Medulla oblongata (tissue), 1 donor: ENCODE measurements at regions not wholly inside any gene's neighbourhood (a gene's known extent, or its start where the extent isn't known, plus 50 kb on each side); places are given as distances from the start of the nearest gene placed in this dataset.
"Not testable (repeated sequence)": the region's sequence is repeated elsewhere in the genome, so short reads cannot be mapped to it uniquely, and the experiment has no call there.

Source experiments
- DNase-seq: peaks from one replicate; pipeline ENCODE4 v3.0.0-alpha.2; 2015; ENCODE audit errors: extremely low spot score

GRCh38 chr15:62407962-62408361, 242.9 kb upstream of the C2CD4B start:
- DNase-seq: no peak

GRCh38 chr15:62409466-62409865, 244.4 kb upstream of the C2CD4B start:
- DNase-seq: no peak

DNA sequence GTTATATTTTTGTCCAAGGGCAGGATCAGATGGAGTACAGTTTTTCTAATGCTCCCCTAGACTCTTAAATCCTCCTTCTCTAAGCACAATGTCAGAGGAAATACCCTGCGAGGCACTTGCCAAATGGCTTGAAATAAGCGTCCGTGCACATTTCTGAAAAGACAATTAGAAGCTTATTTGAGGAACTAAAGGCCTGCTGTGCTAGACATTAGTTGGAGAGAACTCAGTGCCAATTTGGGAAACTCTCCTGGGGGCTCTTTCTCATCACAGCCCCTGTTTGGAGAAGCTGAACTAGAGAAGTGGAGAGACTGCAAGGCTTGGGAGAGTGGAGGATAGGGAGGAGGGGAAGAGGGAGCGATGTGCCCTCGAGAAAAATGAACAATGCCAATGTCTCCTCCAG, 247.6 kb upstream of the C2CD4B start:
- DNase-seq: peak; percentile 28

- DNase-seq: no peak
Observed at GRCh38 chr15:62413153-62413552, 248.1 kb upstream of the C2CD4B start.

DNA sequence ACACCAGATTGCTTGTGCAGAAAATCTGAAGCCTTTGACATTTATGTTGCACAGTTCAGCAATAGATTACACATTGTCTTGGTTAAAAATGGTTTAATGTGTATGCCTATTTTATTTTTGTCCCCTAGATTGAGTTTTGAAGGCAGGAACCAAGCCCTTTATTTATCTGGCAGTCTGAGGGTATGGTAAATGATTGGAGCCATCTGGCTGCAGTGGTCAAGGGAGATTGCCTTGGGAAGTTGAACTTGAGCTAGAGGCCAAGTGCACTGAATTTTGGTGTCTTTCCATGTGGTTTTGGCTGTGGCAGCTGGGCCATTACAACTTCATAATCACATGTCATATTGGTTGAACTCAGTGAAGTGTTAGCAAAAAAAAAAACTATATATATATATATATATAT, 248.7 kb upstream of the C2CD4B start:
- no peak for DNase-seq

DNA sequence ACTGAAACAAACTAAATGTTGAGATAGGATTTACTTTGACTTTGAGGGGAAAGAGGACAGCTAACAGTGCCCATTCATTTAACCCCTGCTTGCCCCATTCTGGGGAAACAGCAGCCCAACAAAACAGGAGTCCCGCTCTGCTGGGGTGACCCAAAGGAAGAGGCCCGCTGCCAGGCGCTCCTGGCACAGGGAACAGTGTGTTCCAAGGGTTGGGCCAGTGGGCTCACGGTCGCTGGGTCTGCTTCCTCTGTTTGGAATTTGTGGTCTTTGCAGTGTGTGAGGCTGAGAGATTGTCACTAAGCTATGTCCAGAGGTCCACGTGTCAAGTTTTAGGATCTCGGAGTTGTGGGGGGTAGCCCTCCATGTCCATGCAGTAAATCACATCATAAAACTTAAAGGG, 250.4 kb upstream of the C2CD4B start:
- no peak for DNase-seq

DNA sequence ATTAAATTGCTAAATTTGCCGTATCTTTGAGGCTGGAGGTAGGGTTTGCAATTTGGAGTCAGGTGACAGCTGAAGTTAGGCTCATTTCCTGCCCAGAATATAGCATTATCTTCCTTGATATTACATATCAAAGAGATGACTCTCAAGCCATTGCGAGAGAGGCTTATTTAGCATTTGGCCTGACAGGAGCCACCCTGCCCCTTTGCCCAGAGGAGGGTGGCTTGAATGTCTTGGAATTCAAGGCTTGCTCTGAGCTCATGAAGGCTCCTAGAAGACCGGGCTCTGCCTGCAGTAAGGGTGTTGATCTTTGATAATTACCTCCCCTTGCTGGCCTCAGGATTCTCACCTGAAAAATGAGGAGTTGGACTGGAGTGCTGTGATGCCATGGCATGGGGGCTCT, 251.4 kb upstream of the C2CD4B start:
- no peak for DNase-seq

DNA sequence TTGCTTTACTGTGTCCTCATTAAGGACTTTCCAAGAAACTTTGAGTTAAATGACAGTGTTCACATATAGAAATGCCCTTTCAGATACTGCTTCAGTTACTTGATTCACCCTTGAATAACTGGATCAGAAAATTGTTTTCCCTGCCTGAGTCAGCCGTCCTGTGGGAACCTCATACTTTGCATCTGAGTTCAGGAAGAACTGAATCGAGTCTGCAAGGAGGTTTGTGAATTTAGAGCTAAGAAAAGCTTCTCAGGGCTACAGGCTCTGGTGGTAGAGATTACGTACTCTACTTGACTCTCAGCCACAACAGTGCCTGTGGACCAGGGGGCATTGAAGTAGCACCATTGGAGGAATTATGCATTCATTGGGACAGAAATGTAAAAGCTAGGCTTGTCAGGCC, 252.4 kb upstream of the C2CD4B start:
- no peak for DNase-seq

GRCh38 chr15:62418496-62418895, 253.4 kb upstream of the C2CD4B start:
- DNase-seq: not testable (repeated sequence)

- DNase-seq: no peak
Observed at GRCh38 chr15:62419192-62419591, 254.1 kb upstream of the C2CD4B start.

DNA sequence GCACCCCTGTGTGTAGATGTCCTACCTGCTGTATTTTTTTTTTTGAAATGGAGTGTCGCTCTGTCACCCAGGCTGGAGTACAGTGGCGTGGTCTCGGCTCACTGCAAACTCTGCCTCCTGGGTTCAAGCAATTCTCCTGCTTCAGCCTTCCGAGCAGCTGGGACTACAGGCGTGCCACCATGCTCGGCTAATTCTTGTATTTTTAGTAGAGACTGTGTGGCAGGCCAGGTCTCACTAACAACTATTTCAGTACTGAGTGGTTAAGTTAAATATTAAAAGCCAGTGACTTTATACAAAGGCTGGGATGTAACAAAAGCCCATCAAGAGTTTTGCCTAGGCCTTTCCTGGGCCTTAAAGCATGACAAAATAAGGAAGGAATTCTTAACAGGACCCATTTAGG, 255.3 kb upstream of the C2CD4B start:
- DNase-seq: not testable (repeated sequence)

DNA sequence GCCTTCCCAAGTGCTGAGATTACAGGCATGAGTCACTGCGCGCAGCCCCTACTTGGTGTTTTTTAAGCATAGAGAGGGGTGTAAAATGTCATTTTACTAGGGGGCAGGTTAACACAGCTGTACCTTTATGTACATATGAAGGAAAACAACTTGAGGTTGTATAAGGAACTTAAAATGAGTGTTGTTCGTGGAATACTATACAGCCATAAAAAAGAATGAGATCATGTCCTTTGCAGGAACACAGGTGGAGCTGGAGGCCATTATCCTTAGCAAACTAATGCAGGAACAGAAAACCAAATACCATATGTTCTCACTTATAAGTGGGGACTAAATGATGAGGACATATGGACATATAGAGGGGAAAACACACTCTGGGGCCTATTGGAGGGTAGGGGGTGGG, 256.2 kb upstream of the C2CD4B start:
- no peak for DNase-seq

- DNase-seq: no peak
Observed at GRCh38 chr15:62426387-62426956, 261.4 kb upstream of the C2CD4B start.

- DNase-seq: no peak
Observed at GRCh38 chr15:62428259-62428658, 263.2 kb upstream of the C2CD4B start.

GRCh38 chr15:62428851-62429598, 263.9 kb upstream of the C2CD4B start:
- no peak for DNase-seq

GRCh38 chr15:62430056-62430455, 265.0 kb upstream of the C2CD4B start:
- DNase-seq: no peak

GRCh38 chr15:62430552-62430951, 265.5 kb upstream of the C2CD4B start:
- no peak for DNase-seq

- no peak for DNase-seq
Observed at GRCh38 chr15:62431008-62431797, 266.1 kb upstream of the C2CD4B start.

GRCh38 chr15:62431817-62432216, 266.7 kb upstream of the C2CD4B start:
- DNase-seq: no peak

GRCh38 chr15:62432702-62433398, 267.8 kb upstream of the C2CD4B start:
- DNase-seq: no peak

DNA sequence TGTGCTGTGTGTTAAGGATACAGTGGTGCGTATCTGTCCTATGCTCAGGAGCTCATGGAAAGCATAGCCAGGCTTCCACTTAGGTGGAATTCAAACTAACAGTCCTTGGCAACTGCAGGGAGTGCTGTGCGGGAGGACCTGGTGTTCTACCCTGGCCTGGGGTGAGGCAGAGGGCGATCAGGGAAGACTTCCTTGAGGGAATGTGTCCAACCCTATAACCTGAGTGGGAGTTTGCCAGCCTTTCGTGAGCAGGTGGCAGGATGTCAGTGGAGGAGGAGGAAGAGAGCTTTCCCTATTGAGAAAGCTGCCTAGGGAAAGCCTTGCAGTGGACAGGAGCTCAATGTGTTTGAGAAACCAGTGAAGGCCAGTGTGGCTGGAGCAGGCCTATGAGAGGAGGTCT, 271.1 kb upstream of the C2CD4B start:
- no peak for DNase-seq

DNA sequence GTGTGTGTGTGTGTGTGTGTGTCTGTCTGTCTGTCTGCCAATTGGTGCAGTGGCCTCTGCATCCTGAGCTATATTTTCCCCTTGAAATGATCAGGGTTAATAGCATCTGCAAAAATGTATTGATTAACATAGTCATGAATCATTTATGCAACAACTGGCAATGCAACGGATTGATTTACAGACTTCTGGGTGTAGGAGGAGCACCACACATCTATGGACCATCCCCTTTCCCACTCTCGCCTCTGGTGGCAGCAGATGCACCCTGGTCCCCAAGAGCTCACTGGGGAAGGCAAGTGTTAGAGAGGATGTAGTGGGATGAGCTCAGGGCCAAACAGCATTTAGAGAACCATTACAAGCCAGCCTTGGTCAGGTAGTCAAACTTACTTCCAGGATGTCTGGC, 272.7 kb upstream of the C2CD4B start:
- DNase-seq: no peak
